ENCODE measurements at regions not wholly inside any gene's neighbourhood (a gene's known extent, or its start where the extent isn't known, plus 50 kb on each side); places are given as distances from the start of the nearest gene placed in this dataset.

GRCh38 chr18:45254709-45255082 is 360.6 kb upstream of the SLC14A2 start:
- TF ChIP-seq POLR2A (IDR thresholded peaks at IDR 0.05), result no peak
- TF ChIP-seq CTCF (IDR thresholded peaks at IDR 0.05 in 4 of 5, conservative IDR thresholded peaks at IDR 0.05 in 1 of 5), result no peak
